ENCODE measurements at regions not wholly inside any gene's neighbourhood (a gene's known extent, or its start where the extent isn't known, plus 50 kb on each side); places are given as distances from the start of the nearest gene placed in this dataset.

DNA sequence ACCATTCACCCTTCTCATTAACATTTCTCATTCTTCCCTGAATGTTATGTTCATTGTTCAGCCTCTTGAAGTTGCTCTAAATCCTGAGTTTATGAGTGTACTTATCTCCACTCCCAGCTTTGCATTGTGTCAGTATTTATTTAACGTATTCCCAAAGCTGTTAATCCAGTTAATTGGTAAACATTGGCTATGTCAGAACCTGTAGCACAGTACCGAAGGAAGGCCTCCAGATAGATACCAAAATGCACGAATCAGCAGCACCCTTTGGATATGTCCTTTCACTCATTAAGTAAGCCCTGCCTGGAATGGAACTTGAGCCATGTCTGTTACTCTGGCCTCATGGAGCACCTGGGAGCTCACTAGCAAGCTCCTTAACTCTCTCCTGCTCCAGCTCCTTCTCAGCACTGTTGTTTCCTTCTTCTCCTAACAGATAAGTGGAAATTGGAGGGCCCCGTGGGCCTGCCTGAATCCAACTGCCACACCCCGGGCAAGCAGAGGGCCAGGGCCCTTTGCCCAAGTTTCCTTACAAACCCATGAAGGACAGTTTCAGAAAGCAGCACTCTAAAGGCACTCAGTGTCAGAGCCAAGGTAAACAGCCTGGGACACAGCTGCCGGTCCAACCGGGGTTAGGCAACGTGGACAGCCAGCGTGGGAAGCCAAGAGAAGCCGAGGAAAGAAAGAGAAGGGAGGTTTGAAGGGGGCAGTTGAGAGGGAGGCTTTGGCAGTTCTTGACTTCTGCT, 155.0 kb upstream of the SERP2 start:
- DNase-seq (ENCODE audit: low spot score) = no peak

DNA sequence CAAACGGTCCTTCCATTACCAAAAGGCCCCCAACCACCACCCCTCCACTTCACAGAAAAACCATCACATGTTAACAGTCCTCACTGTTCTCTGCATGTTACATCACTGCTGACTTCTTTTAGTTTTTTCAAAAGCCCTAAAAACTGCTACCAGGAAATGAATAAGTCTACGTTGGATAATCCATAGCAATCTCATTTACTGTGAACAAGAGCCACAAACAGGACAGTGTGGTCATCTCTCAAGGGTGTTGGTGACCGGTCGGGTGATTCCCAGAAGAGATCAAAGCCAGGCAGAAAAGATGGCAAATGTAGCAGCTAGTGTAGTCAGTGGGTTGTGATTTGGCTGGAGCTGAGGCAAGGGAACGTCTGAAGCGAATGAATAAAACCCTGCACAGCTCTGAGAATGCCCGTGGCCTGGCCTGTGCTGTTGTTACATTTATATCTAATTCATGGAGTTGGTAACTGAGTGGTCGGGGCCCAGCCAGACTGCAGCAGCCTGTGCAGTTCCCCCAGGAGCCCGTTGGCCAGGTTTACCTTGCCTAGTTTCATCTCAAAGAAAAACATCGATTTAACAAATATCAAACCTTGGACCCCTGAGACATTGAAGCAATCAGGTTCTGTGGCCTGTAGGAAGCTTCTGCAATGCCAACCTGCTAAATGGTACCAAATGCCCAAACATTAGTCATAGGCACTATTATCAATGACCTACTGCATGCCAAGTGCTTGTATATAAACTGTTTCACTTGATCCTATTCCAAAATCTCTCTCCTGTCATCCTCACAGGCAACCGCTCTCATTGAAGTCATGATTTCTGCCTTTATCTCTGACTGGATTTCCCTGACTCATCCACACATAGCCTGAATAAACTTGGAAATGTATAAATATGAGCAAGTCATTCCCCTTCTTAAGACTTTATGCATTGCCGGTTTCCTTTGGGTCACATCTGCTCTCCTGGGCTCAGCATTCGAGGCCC, 153.8 kb upstream of the SERP2 start:
- no peak for DNase-seq (ENCODE audit: low spot score)

DNA sequence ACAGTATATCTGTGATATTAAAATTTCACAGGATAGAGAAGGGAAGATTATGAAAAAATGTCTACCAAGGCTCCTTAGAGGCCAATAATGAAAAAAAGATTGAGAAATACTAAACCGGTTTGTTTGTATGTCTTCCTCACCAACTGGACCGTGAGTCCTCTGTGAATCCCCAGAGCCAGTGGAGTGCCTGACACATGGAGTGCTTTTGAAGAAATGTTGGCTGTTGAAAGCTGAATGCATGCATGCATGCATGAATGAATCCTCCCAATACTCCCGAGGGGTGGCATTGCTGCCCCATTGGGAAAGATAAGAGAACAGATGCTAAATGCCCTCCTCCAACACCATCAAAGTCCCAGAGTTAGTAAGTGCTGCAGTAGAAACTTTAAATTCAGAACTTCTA, 152.7 kb upstream of the SERP2 start:
- no peak for DNase-seq (ENCODE audit: low spot score)

DNA sequence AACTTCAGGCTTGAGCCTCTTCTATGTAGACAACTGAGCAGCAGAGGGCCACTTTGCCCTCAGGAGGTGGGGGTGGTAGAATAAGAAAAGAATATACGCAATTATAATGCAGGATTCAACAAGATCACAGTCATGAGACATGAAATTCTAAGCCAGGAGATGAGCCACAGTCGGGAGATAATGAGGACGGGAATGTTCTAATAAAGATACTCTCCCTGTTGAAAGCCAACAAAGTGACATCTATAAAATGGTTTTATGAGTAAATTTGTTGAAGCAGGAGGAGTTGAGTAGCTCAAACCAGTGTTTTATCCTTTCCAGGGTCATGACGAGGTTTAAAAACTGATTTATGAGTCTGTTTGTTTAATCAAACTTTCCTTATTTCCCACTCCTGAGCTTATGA, 152.0 kb upstream of the SERP2 start:
- DNase-seq (ENCODE audit: low spot score) = no peak

DNA sequence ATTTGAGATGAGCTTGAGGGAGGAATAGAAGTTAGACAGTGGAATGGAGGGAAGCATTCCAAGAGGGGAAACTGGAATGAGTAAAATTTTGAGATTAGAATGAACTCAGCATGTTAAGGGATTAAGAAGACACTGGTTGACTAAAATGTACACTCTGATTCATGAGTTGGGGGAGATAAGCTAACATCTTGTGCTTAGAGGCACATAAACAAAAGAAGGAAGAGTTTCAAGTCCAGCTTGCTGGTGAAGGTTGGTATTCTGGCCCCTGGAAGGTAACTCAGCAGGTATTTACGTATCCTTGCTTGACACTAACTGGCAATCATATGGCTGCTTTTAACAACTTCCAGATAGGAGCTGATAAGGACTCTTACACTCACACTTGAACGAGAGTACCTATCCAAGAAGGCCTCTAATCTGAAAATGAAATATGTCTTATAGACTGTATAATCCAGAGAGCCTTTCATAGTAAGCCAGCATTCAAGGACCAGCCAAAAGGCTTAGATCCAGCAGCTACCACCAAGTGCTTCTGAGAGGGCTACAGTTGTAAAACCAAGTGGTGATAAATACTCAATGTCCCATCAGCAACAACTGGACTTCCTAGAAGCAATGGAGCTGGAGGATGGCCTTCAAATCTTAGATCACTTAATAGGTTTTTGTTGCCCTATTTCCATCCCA, 149.7 kb upstream of the SERP2 start:
- DNase-seq (ENCODE audit: low spot score) = no peak

DNA sequence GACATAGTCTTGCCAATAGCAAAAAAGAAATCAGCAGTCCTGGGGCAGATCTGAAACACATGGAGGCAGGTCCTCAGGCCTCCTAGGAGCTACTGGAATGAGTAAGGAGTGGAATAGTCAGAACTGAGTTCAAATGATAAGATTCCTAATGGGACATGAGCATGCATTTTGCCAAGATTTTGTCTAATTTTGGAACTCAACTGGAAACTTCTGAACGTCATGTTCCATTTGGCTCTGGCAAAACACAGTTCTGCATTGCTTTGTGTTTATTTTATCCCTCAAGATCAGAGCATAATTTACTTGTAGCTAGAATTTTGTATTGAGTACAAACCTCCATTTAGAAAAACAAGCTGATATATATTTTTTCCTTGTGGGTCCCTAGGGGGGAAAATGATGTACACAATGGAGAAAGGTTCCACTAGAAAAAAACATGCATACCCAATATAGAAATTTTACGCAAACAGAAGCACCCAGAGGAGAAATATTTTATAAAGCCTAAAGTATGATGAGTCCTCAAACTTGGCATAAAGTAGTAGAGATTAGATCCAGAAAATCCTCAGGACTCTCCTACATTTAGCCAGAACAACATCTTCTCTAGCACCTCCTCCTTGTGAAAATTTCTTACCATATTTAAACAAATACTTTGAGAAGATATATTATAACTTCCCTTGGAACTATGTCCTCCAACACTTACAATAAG, 149.0 kb upstream of the SERP2 start:
- DNase-seq (ENCODE audit: low spot score) = no peak

DNA sequence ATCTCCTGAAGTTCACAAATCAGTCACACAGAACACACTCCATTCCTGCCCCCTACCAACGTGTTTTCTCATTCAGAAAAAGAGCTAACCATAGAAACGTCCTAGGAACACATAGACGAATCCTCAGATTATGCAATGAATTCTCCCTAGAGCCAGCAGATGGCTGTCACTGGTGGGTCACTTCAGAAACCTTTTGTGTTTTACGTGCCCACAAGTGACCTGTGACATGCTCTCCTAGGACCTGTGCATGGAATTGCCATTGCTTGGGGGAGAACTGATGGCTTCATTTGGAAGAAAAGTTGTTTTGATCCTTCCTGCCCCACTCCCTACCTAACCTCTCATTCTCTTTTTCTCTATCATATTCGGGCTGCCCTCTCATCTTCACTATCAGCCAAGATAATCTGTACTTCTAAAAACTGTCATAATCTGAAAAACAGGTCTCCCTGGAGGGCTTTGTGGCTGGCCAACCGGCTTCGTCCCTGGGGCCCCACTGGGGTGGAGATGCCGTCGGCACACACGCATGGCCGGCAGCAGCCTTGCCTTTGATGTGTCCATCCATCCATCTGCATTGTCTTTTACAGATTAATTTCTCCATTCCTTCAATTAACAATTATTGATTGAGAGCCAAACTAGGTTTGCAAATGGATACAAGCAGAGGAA, 144.1 kb upstream of the SERP2 start:
- no peak for DNase-seq (ENCODE audit: low spot score)

DNA sequence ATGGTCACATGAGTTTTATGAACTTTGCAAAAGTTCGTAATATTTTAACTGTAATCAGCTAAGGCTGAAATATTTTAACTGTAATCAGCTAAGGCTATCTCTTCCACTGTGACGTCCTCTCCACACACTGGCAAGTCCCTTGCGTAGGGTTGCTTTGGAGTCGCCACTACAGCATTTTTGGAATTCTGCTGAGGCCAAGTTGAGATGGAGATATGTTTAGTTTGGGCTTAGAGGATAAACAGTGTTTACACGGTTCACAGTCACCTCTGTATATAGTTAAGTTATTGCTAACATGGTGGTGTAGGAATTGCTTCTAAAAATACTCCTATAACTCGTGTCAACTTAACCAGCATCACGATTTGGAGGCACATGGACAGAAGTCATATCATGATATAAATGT, 143.6 kb upstream of the SERP2 start:
- no peak for DNase-seq (ENCODE audit: low spot score)

DNA sequence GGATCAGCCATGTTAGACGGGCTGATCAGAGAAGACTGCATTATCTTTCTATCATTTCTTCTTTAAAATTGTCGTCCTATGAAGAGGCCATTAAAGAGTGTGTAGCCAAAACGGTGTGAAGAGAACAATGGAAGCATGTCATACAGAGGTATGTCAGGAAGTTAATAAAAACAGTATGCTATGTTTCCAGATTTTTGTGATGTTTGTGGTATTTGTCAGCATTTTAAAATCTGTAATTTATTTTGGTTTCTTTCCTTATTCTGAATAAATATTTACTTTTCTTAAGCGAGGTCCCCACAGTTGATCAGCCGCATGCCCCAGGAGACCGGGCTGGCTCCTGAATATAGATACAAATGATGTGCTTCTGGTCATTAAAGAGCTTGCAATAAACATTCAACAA, 142.9 kb upstream of the SERP2 start:
- DNase-seq (ENCODE audit: low spot score) = no peak

DNA sequence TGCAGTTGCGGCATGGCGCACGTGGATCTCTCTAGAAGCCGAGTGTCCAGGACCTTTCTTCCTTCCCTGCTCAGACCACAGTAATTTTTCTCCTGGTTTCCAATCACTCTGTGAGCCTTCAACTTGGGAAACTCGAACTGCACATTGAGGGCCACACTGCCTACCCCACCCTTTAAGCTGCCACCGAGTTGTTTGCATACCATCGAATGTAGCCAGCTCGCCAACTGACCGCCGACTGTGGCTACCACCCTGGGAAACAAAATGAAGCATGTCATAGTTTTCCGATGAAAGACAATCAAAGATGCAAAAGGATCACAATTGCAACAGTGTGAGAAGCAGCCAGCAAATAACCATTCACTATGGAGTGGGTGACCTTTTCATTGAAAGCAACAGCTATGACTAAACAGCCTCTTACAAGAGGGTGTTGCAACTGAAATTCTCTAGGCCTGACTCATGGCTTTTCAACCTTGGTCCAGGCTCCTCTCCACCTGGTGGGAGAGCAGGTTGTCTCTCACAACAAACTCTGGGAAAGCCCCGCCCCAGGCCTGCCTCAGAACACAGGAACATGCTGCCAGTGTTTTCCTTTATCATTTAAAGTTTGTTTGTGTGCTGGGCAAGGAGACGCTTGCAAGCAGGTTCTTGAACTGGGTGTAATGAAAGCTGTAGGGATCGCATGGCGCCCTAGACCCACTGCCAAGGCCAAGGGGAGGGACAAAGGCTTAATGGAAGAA, 141.7 kb upstream of the SERP2 start:
- peak; percentile 100 for DNase-seq (ENCODE audit: low spot score)

DNA sequence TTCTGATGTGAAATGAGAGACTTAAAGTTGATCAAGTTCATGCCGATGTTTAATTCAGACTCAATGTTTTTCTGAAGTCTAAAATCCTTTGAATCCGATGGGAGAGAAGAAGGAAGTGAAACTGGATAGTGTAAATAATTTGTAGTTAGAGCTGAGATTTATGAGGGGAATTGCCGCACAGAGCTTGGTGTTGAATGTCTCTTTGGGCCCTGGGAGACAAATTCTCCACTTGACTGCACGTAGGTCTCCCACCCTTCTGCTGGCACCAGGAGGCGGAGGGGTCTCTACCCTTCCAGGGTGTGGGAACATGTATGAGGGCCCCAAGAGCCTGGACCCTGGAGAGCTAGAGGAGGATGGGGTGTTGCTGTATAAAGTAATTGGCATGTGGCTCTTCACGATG, 140.8 kb upstream of the SERP2 start:
- DNase-seq (ENCODE audit: low spot score) = no peak

DNA sequence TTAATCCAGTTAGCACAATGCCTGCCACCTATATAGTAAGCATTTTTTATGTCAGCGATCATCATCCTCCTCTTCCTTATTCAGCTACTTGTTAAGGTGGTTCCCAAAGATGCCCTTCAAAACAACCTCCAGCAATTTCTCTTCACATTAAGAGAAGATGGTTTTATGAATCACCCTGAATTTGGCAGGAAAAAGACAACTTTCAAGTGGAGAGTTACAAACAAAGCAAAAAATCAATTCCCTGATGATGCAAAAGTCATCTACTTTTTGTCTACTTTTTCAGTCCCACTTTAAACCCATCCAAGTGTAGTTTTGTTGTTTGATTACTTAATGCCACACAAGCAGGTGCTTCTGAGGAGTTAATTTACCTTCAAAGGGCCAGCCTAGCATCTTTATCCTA, 139.1 kb upstream of the SERP2 start:
- DNase-seq (ENCODE audit: low spot score) = no peak

DNA sequence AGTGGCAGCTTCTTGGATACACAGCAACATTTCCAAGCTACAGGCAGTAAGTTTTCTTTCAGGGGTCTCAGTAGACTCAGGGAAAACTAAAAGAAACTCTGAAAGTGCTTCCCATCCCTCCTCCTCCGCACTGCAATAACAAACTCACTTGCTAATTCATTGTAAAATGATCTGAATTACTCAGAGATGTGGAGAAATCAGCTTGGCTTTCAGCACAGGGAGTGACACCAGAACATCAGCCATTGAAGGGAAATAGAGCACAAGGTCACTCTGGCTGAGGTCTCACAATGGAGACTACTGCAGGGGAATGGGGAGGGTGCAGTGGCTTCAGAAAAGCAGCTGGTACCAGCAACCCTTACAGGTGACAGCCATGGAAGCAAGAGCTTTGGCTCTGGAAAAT, 137.3 kb upstream of the SERP2 start:
- no peak for DNase-seq (ENCODE audit: low spot score)

DNA sequence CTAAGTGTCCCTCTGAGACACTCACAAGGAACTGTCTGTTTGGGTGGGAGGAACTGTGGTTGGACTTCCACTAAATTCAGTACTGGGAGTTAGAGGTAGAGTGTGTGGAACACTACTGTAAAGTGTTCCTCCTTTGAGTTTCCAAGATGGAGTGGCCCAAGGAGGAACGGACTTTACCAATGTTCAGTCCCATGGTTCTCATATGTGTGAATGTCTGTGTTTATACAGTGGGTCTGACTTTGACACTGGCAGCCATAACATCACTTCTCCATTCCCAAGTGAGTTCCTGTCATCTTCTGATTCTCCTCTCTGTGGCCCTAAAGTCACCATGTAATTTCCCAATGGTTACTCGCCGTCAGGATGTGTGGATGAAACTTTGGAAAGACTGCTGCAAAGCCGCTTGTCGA, 136.8 kb upstream of the SERP2 start:
- DNase-seq (ENCODE audit: low spot score) = no peak

DNA sequence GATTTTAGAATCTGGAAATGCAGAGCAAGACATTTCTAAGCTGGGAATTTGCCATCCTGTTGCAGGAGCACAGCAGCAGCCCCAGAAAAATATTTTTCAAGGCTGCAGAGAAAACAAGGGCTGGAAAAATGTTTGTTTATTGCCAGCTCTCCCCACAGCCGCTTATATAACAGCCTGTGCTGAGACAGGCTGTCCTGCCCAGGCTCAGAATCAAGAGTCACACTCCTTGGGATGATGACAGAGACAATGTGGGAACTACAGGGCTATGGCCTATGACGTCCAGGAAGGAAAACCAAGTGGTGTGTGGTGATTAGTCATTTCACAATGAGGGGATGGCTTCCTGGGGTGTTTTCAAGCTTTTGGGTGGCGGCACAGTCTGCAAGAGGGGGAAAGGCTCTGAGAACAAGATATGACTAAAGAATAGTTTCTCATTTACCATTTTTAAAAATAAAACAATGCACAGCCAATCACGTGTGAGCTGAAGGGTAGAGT, 136.3 kb upstream of the SERP2 start:
- DNase-seq (ENCODE audit: low spot score) = peak; percentile 36

DNA sequence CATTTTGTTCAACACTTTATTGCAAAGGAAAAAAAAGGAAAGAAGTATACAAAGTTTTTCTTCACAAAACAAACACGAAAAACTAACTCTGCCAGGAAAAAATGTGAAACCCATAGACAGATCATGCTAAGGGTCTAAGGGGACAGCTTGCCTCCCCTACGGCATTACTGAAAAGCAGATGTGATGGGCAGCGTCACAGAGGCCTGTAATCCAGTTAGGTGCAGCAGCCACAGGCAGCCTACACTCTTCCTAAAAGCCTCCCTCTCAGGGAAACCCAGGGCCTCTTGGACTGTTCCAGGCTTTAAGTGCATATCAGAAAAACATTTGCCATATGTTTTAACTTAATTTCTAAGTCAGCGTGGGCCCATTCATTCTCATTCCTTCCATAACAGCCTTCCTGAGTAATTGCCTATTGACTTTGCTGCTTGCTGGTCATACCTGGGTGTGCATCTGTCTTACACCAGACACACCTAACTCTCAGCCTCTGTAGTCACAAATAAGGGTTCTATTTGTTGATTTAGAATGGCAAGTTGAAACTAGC, 135.7 kb upstream of the SERP2 start:
- DNase-seq (ENCODE audit: low spot score) = no peak

DNA sequence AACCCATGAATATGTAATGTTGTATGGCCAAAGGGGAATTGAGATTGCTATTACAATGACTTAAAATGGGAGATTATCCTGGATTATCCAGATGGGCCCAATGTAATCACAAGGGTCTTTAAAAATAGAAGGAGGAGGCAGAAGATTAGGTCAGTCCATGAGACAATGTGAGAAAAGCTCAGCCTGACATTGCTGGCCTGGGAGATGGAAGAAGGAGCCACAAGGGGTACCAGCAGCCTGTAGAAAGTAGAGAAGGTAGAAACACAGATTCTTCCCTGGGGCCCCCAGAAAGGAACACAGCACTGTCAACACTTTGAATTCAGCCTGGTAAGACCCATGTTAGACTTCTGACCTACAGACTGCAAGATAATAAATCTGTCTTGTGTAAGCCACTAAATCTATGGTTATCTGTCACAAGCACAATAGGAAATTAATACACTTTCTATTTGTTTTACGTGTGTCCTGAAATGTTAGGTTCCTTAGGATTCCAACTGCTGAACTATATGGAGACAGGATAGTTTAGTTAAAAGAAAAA, 132.9 kb upstream of the SERP2 start:
- no peak for DNase-seq (ENCODE audit: low spot score)

DNA sequence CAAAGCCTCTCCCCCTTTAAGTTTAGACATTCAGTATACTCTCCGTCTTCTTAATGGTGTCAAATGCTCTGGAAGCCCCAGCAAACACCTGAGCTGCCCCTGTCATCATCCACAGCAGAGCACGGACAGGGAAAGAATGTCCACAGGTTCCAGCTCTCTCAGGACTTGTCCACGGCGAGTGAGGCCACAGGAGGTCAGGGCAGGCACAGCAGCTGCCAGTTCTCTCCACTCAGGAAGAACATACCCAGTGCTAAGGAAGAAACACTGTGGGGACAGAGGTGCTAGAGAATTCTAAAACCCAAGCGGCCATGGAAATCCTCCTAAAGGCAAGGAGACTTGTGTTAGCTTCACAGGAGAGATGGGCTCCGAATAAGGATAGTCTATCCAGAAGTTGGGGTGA, 132.0 kb upstream of the SERP2 start:
- no peak for DNase-seq (ENCODE audit: low spot score)

DNA sequence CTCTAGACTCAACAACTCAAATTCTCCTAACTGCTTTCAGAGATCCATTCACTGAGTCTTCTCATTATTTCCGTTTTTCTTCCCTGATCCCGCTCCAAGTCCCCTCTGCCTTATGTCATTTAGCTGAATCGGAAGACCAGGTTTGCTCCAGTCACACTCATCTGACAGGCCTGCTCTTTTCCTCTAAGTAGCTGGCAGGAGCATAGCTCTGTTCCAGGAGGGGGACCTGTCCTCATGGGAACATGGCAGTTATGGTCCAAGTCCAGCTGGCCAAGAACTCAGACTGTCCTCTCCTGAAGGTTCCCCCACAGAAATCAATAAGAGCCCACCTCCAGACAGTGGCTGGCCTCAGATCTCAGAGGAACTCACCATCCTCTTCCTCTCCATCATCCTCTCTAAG, 130.9 kb upstream of the SERP2 start:
- DNase-seq (ENCODE audit: low spot score) = no peak

DNA sequence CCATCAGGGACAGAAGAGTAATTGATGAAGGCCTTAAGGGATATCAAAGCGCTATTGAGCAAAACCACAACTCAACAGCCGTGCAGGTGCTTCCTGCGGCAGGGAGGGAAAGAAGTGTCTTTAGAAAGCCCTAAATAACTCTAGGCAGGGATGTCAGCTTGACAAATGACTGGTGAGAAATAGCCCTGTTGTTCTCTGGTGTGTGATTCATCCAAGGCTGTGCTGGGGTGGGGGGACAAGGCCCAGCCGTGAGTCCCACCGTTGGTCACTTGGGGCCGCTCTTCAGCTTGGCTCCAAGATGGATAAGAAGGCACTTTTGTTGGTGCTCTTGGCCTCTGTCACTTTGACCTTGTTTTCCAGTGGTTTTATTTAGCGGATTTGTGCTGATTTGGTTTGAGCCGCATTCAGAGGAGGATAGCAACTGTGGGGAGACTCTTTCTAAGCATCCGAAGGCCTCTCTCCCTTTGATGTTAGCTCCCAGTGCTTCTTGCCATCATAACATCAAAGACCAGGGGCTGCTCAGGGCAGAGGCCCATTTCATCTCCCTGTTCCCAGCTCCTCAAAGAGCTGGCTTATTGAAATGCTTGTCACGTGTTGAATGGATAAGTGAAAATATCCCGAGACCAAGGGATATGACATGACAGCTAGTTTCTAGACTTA, 130.3 kb upstream of the SERP2 start:
- peak; percentile 100 for DNase-seq (ENCODE audit: low spot score)

All from SW480 (cell line).